ENCODE measurements at regions not wholly inside any gene's neighbourhood (a gene's known extent, or its start where the extent isn't known, plus 50 kb on each side); places are given as distances from the start of the nearest gene placed in this dataset.

- TF ChIP-seq, protein P1, sequence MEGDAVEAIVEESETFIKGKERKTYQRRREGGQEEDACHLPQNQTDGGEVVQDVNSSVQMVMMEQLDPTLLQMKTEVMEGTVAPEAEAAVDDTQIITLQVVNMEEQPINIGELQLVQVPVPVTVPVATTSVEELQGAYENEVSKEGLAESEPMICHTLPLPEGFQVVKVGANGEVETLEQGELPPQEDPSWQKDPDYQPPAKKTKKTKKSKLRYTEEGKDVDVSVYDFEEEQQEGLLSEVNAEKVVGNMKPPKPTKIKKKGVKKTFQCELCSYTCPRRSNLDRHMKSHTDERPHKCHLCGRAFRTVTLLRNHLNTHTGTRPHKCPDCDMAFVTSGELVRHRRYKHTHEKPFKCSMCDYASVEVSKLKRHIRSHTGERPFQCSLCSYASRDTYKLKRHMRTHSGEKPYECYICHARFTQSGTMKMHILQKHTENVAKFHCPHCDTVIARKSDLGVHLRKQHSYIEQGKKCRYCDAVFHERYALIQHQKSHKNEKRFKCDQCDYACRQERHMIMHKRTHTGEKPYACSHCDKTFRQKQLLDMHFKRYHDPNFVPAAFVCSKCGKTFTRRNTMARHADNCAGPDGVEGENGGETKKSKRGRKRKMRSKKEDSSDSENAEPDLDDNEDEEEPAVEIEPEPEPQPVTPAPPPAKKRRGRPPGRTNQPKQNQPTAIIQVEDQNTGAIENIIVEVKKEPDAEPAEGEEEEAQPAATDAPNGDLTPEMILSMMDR (IDR thresholded peaks at IDR 0.05) = no peak
- TF ChIP-seq POLR2A (IDR thresholded peaks at IDR 0.05; ENCODE audit: low read depth) (no peak), POLR2AphosphoS5 (IDR thresholded peaks at IDR 0.05) (no peak), EP300 (IDR thresholded peaks at IDR 0.05) (no peak)
Measured at GRCh38 chr18:65526099-65526498, 224.7 kb upstream of the CDH7 start.

Measured in esophagus muscularis mucosa (tissue), 4 donors.